Subcutaneous abdominal adipose tissue (tissue), 5 donors: ENCODE measurements at regions not wholly inside any gene's neighbourhood (a gene's known extent, or its start where the extent isn't known, plus 50 kb on each side); places are given as distances from the start of the nearest gene placed in this dataset.
A peak's percentile ranks its signal among the peaks of the same experiment; 100 is the strongest.
"Not testable (repeated sequence)": the region's sequence is repeated elsewhere in the genome, so short reads cannot be mapped to it uniquely, and the experiment has no call there.

Experiments
- H3K27ac ChIP-seq: one replicate; pipeline ENCODE4 v1.7.0; 2013; ENCODE audit warnings: low read depth, mild to moderate bottlenecking, inconsistent platforms, low read length, moderate library complexity
- H3K27me3 ChIP-seq, 5 donors: one replicate each; pipeline ENCODE4 v1.7.0; 2013; ENCODE audit warnings: low read length in 5 of 5, inconsistent platforms in 1 of 5; ENCODE audit not compliant: control insufficient read depth in 5 of 5, insufficient read depth in 4 of 5
- H3K36me3 ChIP-seq, 5 donors: one replicate each; pipeline ENCODE4 v1.7.0; 2013; ENCODE audit warnings: low read length in 5 of 5; ENCODE audit not compliant: control insufficient read depth in 5 of 5, insufficient read depth in 5 of 5
- H3K4me1 ChIP-seq, 5 donors: one replicate each; pipeline ENCODE4 v1.7.0; 2013; ENCODE audit warnings: low read length in 5 of 5, mild to moderate bottlenecking in 3 of 5, moderate library complexity in 1 of 5; ENCODE audit not compliant: control insufficient read depth in 5 of 5, insufficient read depth in 5 of 5
- H3K4me3 ChIP-seq, 5 donors: one replicate each; pipeline ENCODE4 v1.7.0; 2013; ENCODE audit warnings: low read length in 5 of 5, low read depth in 1 of 5
- H3K9ac ChIP-seq, 5 donors: one replicate each; pipeline ENCODE4 v1.7.0; 2013; ENCODE audit warnings: low read length in 5 of 5, mild to moderate bottlenecking in 4 of 5, moderate library complexity in 3 of 5
- H3K9me3 ChIP-seq, 5 donors: one replicate each; pipeline ENCODE4 v1.7.0; 2013; ENCODE audit warnings: low read length in 5 of 5; ENCODE audit not compliant: control insufficient read depth in 5 of 5
- donor health status: healthy.
- donor health status: healthy.
- donor health status: healthy.
- donor health status: healthy.
- donor health status: healthy.

- peak overlapping the region in 1 of 5 donors; percentile 62 for H3K9ac ChIP-seq
Measured at GRCh38 chrX:66728818-66729271, 90.0 kb upstream of the EDA2R start.

GRCh38 chrX:66717926-66718325 is 79.0 kb upstream of the EDA2R start:
- H3K9ac ChIP-seq = no peak overlapping the region
- H3K27ac ChIP-seq = no peak overlapping the region
- no peaks in the 10 kb centered on the region for H3K9me3 ChIP-seq
- H3K36me3 ChIP-seq = no peaks in the 10 kb centered on the region
- H3K27me3 ChIP-seq = peaks cover 4 to 11% (median 9%) of the 10 kb centered on the region in 5 donors
- no peak overlapping the region for H3K4me3 ChIP-seq
- no peaks in the 10 kb centered on the region for H3K4me1 ChIP-seq

More at GRCh38 chrX:66728818-66729271, 90.0 kb upstream of the EDA2R start:
- Histone ChIP-seq H3K27me3 (no peaks in the 10 kb centered on the region), H3K9me3 (peaks cover 0 to 4% (median 0%) of the 10 kb centered on the region in 5 donors), H3K4me1 (no peaks in the 10 kb centered on the region), H3K36me3 (no peaks in the 10 kb centered on the region), H3K4me3 (peak overlapping the region; percentile 58 to 96 (median 75)), H3K27ac (no peak overlapping the region)

GRCh38 chrX:66698273-66699204 is 59.7 kb upstream of the EDA2R start:
- H3K9ac ChIP-seq = no peak overlapping the region

GRCh38 chrX:66692512-66692911 is 53.6 kb upstream of the EDA2R start:
- H3K36me3 ChIP-seq, H3K9me3 ChIP-seq, H3K27ac ChIP-seq: not testable (repeated sequence)

More at GRCh38 chrX:66698273-66699204, 59.7 kb upstream of the EDA2R start:
- Histone ChIP-seq H3K27ac (no peak overlapping the region), H3K4me3 (no peak overlapping the region), H3K4me1 (no peaks in the 10 kb centered on the region), H3K36me3 (no peaks in the 10 kb centered on the region), H3K9me3 (peaks cover 0 to 12% (median 2%) of the 10 kb centered on the region in 5 donors), H3K27me3 (peaks cover 0 to 8% (median 2%) of the 10 kb centered on the region in 5 donors)

More at GRCh38 chrX:66692512-66692911, 53.6 kb upstream of the EDA2R start:
- not testable (repeated sequence) for H3K4me3 ChIP-seq, H3K27me3 ChIP-seq, H3K4me1 ChIP-seq, H3K9ac ChIP-seq
